GM12878 (cell line): ENCODE measurements at regions not wholly inside any gene's neighbourhood (a gene's known extent, or its start where the extent isn't known, plus 50 kb on each side); places are given as distances from the start of the nearest gene placed in this dataset.

ENCODE experiments used
- ATAC-seq: fragments of 200-7000 bp; cut with Tn5 transposase; 3 replicates; pipeline ENCODE4 v1.9.1; 2020; ENCODE audit warnings: mild to moderate bottlenecking, moderate library complexity
- BruUV-seq: library from RNA; stranded (reverse); fragments of 400-500 nt; replicated peaks from 2 replicates; lab custom pipeline; 2021; lab: Mats Ljungman, UMichigan
- CTCF ChIA-PET: fragments of 300-600 bp; sonication (Branson Sonifier 250); formaldehyde crosslinking; extraction: SDS; loops from one replicate; lab custom pipeline; 2021; ENCODE audit warnings: inconsistent platforms; lab: Yijun Ruan, JAX
- POLR2A ChIA-PET: fragments of 350-600 bp; formaldehyde crosslinking; extraction: SDS; loops from one replicate; lab custom pipeline; 2021; ENCODE audit warnings: inconsistent platforms; lab: Charles Lee
- RAD21 ChIA-PET: fragments of 300-600 bp; sonication (Branson Sonifier 250); formaldehyde crosslinking; loops from one replicate; lab custom pipeline; 2023; ENCODE audit warnings: antibody characterized with exemption; ENCODE audit not compliant: unreplicated experiment; lab: Charles Lee
- SMC1A ChIA-PET: fragments of 300-600 bp; sonication (Branson Sonifier 250); formaldehyde crosslinking; loops from one replicate; lab custom pipeline; 2023; ENCODE audit not compliant: unreplicated experiment, uncharacterized antibody; lab: Charles Lee
- DNase-seq: peaks from one replicate; pipeline ENCODE4 v3.0.0-alpha.2; 2011; ENCODE audit warnings: low read depth, low spot score
- FAIRE-seq: peaks from 3 replicates; lab custom pipeline; 2011; peaks lifted over from hg19 to GRCh38; lab: Jason Lieb, UNC
- H2AFZ ChIP-seq: 2 replicates; pipeline ENCODE4 v1.6.0; 2011; ENCODE audit warnings: low read depth, low read length, control low read depth; ENCODE audit not compliant: control insufficient read depth
- H3K27ac ChIP-seq: 2 replicates; pipeline ENCODE4 v1.5.1; 2011; ENCODE audit warnings: control low read depth; ENCODE audit not compliant: control insufficient read depth, insufficient read depth
- H3K27me3 ChIP-seq, 2 experiments: replicated peaks in 1 of 2; 2 replicates each; pipeline versions ENCODE4 v1.6.0 to v1.6.1; 2011; ENCODE audit warnings: low read length in 1 of 2; ENCODE audit not compliant: control insufficient read depth in 2 of 2, insufficient read depth in 2 of 2
- H3K36me3 ChIP-seq, 2 experiments: 2 replicates each; pipeline ENCODE4 v1.5.1; 2011; ENCODE audit warnings: low read length in 1 of 2; ENCODE audit not compliant: control insufficient read depth in 2 of 2, insufficient read depth in 2 of 2
- H3K4me1 ChIP-seq: 2 replicates; pipeline ENCODE4 v1.6.1; 2011; ENCODE audit warnings: mild to moderate bottlenecking, low read length, moderate library complexity, mixed read lengths; ENCODE audit not compliant: control insufficient read depth, insufficient read depth
- H3K4me2 ChIP-seq: 2 replicates; pipeline ENCODE4 v1.6.0; 2011; ENCODE audit warnings: control low read depth; ENCODE audit not compliant: control insufficient read depth, insufficient read depth
- H3K4me3 ChIP-seq: fragments of 200-600 bp; sonication (generic); 2 replicates; pipeline ENCODE4 v1.5.1; 2016
- H3K79me2 ChIP-seq: 2 replicates; pipeline ENCODE4 v1.6.0; 2011; ENCODE audit warnings: low read length; ENCODE audit not compliant: control insufficient read depth, insufficient read depth
- H3K9ac ChIP-seq: 2 replicates; pipeline ENCODE4 v1.8.0; 2011; ENCODE audit warnings: low read length, control low read depth, mixed read lengths; ENCODE audit not compliant: control insufficient read depth, insufficient read depth
- H3K9me3 ChIP-seq: replicated peaks from 3 replicates; pipeline ENCODE4 v1.5.1; 2011; ENCODE audit warnings: mild to moderate bottlenecking, low read length; ENCODE audit not compliant: control insufficient read depth, insufficient read depth
- H4K20me1 ChIP-seq: 2 replicates; pipeline ENCODE4 v1.6.0; 2011; ENCODE audit not compliant: control insufficient read depth, insufficient read depth
- ATF7 ChIP-seq: fragments of 450-650 bp; IDR thresholded peaks from 2 replicates; pipeline ENCODE4 v1.6.1; 2016; ENCODE audit warnings: low read depth, mild to moderate bottlenecking
- CHD1 ChIP-seq: IDR thresholded peaks from 2 replicates; pipeline ENCODE4 v1.6.1; 2012; ENCODE audit warnings: low read depth, low read length, improper control_type of control experiment
- CTCF ChIP-seq, 3 experiments: IDR thresholded peaks in 2 of 3; conservative IDR thresholded peaks in 1 of 3; 2 replicates each; pipeline ENCODE4 v1.5.1; 2011; ENCODE audit warnings: low read depth in 3 of 3, low read length in 3 of 3, mild to moderate bottlenecking in 3 of 3, control low read depth in 2 of 3, moderate library complexity in 2 of 3, inconsistent platforms in 1 of 3, mixed read lengths in 1 of 3; ENCODE audit not compliant: control insufficient read depth in 2 of 3, insufficient read depth in 1 of 3; ENCODE audit errors: extremely low read depth in 1 of 3
- EZH2 ChIP-seq: IDR thresholded peaks from 2 replicates; pipeline ENCODE4 v1.6.1; 2012; ENCODE audit warnings: low read depth, mild to moderate bottlenecking, control low read depth, inconsistent platforms, low read length, borderline replicate concordance; ENCODE audit not compliant: control insufficient read depth
- HSF1 ChIP-seq: fragments of 150-350 bp; IDR thresholded peaks from 2 replicates; pipeline ENCODE4 v1.6.1; 2014; ENCODE audit warnings: mild to moderate bottlenecking, low read depth, low read length
- MYC ChIP-seq: IDR thresholded peaks from 2 replicates; pipeline ENCODE4 v1.6.1; 2011; ENCODE audit warnings: mild to moderate bottlenecking, low read length, moderate library complexity, inconsistent platforms; ENCODE audit not compliant: insufficient read depth, insufficient replicate concordance, insufficient read length, severe bottlenecking
- NFYA ChIP-seq: IDR thresholded peaks from 2 replicates; pipeline ENCODE4 v1.6.1; 2011; ENCODE audit warnings: low read depth, mild to moderate bottlenecking, low read length, improper control_type of control experiment, borderline replicate concordance
- RFX5 ChIP-seq: IDR thresholded peaks from 2 replicates; pipeline ENCODE4 v1.6.1; 2011; ENCODE audit warnings: low read depth, low read length, improper control_type of control experiment
- USF2 ChIP-seq: IDR thresholded peaks from 2 replicates; pipeline ENCODE4 v1.6.1; 2011; ENCODE audit warnings: low read depth, low read length, improper control_type of control experiment, borderline replicate concordance
- ZNF207 ChIP-seq: fragments of 450-650 bp; IDR thresholded peaks from 2 replicates; pipeline ENCODE4 v1.6.1; 2014; ENCODE audit warnings: antibody characterized with exemption, mild to moderate bottlenecking, borderline replicate concordance
- ZNF217 ChIP-seq: fragments of 450-650 bp; IDR thresholded peaks from 2 replicates; pipeline ENCODE4 v1.6.1; 2017; ENCODE audit warnings: antibody characterized with exemption, mild to moderate bottlenecking
- ZZZ3 ChIP-seq: IDR thresholded peaks from 2 replicates; pipeline ENCODE4 v1.6.1; 2011; ENCODE audit warnings: low read depth; ENCODE audit not compliant: control insufficient read depth, insufficient read length
- WGBS: methylation state at CpG from one replicate; pipeline ENCODE4 v1.1.6; 2016; ENCODE audit warnings: low lambda C conversion rate; ENCODE audit not compliant: insufficient replicate concordance, insufficient coverage; ENCODE audit errors: missing lambda C conversion rate; 5-methylcytosine and 5-hydroxymethylcytosine counted together
- in situ Hi-C: fragments of 300-500 bp; cut with MboI; formaldehyde crosslinking; loops from 9 replicates; pipeline ENCODE4 v1.14.3; 2018; ENCODE audit warnings: mixed read lengths
- intact Hi-C: fragments of 100-400 bp; cut with micrococcal nuclease; formaldehyde crosslinking; loops from one replicate; pipeline ENCODE4 v1.14.2; 2022; ENCODE audit not compliant: unreplicated experiment

GRCh38 chr2:198324071-198324470, 519.7 kb downstream of the PLCL1 start:
- in situ Hi-C loops, result no loop called here
- no peak for FAIRE-seq
- CTCF ChIA-PET, result interaction anchor here (0.7 to 2.2 kb wide), 7 partner anchors 10 to 1165 kb away, joined by 3 to 16 read pairs (median 4); no protein-coding TSS in a partner anchor

GRCh38 chr2:198322275-198322674, 517.9 kb downstream of the PLCL1 start:
- Histone ChIP-seq H3K4me2 (no peak overlapping the region), H2AFZ (no peak overlapping the region), H3K9me3 (no peaks in the 10 kb centered on the region), H3K4me1 (no peaks in the 10 kb centered on the region), H4K20me1 (no peaks in the 10 kb centered on the region), H3K4me3 (no peak overlapping the region), H3K27ac (no peak overlapping the region), H3K36me3 (no peaks in the 10 kb centered on the region), H3K27me3 (no peaks in the 10 kb centered on the region; a peak in 1 of 4 replicates), H3K9ac (no peak overlapping the region), H3K79me2 (no peaks in the 10 kb centered on the region)
- ATAC-seq (peak; percentile 45; the same call in 1 of the 3 replicates), DNase-seq (no peak), FAIRE-seq (no peak)
- intact Hi-C loops, result no loop called here
- no peak for TF ChIP-seq CHD1
- no peak for TF ChIP-seq HSF1
- no peak for TF ChIP-seq USF2
- TF ChIP-seq CTCF (IDR thresholded peaks at IDR 0.05 in 2 of 3, conservative IDR thresholded peaks at IDR 0.05 in 1 of 3; ENCODE audit: control insufficient read depth in 2 of 3, extremely low read depth in 1 of 3, insufficient read depth in 1 of 3, low read depth in 3 of 3, low read length in 3 of 3), result 0 out of 6 replicates have a peak, but pooled peaks of 2 of the 3 experiments have one; percentile 16 to 17
- POLR2A ChIA-PET, result no interaction called here
- SMC1A ChIA-PET, result interaction anchor here (1.4 to 1.5 kb wide), 2 partner anchors 9 to 1167 kb away, joined by 5 read pairs; no protein-coding TSS in a partner anchor
- CTCF ChIA-PET, result interaction anchor here (0.6 to 0.8 kb wide), 2 partner anchors 13 to 337 kb away, joined by 3 read pairs; no protein-coding TSS in a partner anchor
- WGBS, result 55% methylated on average over 8 of the region's 8 CpGs
- RAD21 ChIA-PET, result no interaction called here
- BruUV-seq, result no TSS peak
- in situ Hi-C loops, result no loop called here

More at GRCh38 chr2:198324071-198324470, 519.7 kb downstream of the PLCL1 start:
- Histone ChIP-seq H3K4me1 (no peaks in the 10 kb centered on the region), H3K79me2 (no peaks in the 10 kb centered on the region), H3K4me2 (no peak overlapping the region), H3K4me3 (no peak overlapping the region), H3K36me3 (no peaks in the 10 kb centered on the region), H3K27ac (no peak overlapping the region), H3K9me3 (no peaks in the 10 kb centered on the region; the same call in 2 of the 3 replicates), H4K20me1 (no peaks in the 10 kb centered on the region), H3K27me3 (no peaks in the 10 kb centered on the region; a peak in 1 of 4 replicates), H3K9ac (no peak overlapping the region), H2AFZ (no peak overlapping the region)
- TF ChIP-seq EZH2 (no peak), RFX5 (no peak), NFYA (no peak), ATF7 (no peak), ZNF217 (no peak), ZZZ3 (no peak), MYC (no peak), ZNF207 (no peak)
- POLR2A ChIA-PET, result no interaction called here
- 24% methylated on average over 4 of the region's 4 CpGs for WGBS
- SMC1A ChIA-PET, result interaction anchor here (0.6 to 1.4 kb wide), 2 partner anchors 9 to 222 kb away, joined by 3 to 9 read pairs; no protein-coding TSS in a partner anchor
- ATAC-seq (no peak), DNase-seq (no peak)
- RAD21 ChIA-PET, result interaction anchor here (0.9 to 1.7 kb wide), 2 partner anchors 9 to 1165 kb away, joined by 4 to 5 read pairs; no protein-coding TSS in a partner anchor
- no TSS peak for BruUV-seq
- intact Hi-C loops, result no loop called here
